Renal cortical epithelial cell (primary cell): ENCODE measurements at regions not wholly inside any gene's neighbourhood (a gene's known extent, or its start where the extent isn't known, plus 50 kb on each side); places are given as distances from the start of the nearest gene placed in this dataset.
"Not testable (repeated sequence)": the region's sequence is repeated elsewhere in the genome, so short reads cannot be mapped to it uniquely, and the experiment has no call there.

Experiments used
- DNase-seq: peaks from one replicate; pipeline ENCODE4 v3.0.0-alpha.2; 2011; ENCODE audit warnings: low read depth

DNA sequence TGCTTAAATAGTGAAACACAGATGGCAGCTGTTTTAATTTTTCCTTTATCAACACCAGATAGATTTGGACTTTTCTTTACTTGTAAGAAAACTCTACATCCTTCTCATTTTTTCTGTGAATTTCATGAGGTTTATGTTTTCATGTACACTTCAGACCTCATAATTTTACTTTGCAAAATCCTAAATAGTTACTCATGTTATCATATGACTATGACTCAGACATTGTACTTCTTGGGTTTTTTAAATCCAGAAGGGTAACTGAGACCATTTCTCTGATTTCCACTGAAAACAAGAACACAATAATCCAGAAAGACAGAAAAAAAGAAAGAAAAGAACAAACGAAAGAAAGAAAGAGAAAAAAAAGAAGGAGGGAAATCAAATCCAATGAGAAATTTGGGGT lies 1021.6 kb downstream of the NCAM2 start:
- no peak for DNase-seq

DNA sequence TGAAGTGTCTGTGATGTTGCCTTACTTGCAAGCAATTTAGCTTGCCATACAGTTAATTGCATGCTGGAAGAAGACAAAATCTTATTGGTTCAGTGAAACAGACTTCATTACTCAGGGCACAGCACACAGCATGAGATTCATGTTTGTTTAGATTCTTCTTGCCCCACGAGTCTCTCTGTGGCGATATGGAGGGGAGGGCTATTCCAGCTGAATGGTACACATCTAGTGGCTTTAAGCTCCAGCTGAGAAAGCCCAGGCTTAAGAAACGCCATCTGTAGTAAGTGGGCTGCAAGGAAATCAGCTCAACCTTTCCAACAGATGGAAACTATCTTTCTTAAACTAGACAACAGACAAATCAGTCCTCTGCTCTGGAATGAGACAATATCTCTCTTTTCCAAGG lies 1022.0 kb downstream of the NCAM2 start:
- no peak for DNase-seq

DNA sequence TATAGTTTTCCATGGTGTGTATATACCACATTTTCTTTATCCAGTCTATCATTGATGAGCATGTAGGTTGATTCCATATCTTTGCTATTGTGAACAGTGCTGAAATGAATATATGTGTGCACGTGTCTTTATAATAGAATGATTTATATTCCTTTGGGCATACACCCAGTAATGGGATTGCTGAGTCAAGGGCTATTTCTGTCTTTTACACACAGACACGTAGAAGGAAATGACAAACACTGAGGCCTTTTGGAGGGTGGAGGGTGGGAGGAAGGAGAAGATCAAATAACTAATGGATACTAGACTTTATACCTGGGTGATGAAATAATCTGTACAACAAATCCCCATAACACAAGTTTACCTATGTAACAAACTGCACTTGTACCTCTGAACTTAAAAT lies 1025.7 kb downstream of the NCAM2 start:
- DNase-seq = not testable (repeated sequence)

DNA sequence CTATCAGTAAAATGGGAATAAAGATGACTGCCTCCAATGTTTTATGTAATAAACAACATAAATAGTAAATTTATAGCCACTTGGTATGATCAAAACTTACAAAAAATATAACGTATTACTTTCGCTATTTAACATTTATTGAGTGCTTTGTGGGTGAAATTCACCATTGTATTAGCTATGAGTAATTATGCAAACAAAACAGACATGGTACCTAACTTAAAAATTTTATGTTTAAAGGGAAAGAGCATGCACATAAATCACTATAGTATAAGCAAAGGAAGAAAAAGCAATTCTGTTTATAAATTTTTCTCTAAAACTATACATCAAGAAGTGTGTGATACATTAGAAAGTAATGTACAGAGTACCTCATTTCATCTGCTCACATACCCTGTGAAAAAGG lies 1046.2 kb downstream of the NCAM2 start:
- no peak for DNase-seq

DNA sequence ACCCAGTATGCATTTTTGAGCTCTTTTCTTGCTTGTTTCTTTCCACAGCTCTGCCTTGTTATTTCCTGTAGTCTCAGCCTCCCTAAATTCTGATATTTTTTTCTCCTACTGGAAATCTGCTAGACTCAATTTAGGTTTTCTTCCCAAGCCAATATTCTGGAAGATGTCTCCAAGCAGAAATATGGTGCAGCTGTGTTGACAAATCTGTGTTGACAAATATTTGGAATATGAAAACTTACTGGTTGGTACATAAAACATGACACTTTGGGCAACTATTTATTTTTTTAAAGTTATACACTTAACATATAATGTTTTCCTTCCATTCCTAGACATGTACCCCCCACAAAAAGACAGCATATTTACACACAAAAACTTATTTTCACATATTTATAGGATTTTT lies 1048.4 kb downstream of the NCAM2 start:
- DNase-seq = no peak

DNA sequence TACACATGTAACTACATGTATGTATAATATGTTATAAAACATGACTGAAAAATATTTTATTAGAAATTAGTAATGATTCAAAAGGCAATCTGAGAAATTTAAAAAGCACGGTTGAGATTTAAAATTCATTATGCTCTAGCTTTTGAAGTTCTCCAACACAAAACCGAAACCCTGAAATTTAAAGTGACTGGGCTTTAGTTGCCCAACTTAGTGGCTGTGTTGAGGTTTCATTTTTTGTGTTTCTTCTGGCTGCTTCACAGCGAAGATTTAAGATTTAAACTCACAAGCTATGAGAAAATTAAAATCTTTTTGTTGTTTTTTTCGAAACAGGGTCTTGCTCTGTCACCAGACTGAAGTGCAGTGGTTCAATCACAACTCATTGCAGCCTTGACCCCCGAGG lies 1058.7 kb downstream of the NCAM2 start:
- no peak for DNase-seq

DNA sequence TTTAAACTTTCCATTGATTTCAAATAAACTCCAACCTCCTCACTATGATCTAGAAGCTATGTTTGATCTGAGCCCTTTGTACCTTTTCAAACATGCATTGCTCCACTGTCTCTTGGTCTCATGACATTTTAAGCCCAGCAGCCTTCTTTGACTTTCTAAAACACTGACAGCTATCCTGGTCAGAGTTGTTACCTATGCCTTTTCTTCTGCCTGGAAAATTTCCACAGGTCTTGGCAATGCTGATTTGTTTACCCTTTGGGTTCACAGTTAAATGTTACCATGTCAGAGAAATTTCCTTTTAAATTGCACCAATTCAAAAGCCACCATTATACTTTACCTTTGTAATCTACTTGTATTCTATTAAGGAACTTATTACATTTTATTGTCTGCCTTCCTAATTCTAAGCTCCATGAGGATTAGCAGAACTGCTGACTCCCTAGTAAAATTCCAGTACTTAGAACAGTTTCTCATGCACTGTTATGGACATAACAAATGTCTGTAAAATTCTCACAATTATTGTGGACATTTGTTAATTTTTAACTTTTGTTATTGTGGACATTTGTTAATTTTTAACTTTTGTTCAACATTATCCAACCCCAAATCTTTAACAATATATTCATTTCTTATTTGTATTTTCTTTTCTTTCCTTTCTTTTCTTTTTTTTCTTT lies 1064.4 kb downstream of the NCAM2 start:
- DNase-seq = no peak

DNA sequence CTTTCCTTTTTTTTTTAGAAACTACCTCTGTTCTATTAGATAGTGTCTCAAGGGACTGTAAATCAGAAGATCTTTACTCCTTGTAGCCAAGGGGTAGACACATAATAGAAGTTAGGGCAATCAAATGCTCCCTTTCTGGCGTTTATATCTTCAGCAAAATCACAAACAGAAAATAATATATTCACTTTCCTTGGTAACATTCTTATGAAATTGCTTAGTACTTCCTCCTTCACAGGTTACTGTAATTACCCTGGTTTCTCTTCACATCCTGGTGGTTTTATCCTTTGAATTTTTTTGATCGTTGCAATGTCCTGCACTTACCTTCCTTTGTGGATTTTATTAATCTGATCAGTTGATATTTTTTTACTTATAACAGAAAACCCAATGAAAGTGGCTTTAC lies 1064.9 kb downstream of the NCAM2 start:
- no peak for DNase-seq

DNA sequence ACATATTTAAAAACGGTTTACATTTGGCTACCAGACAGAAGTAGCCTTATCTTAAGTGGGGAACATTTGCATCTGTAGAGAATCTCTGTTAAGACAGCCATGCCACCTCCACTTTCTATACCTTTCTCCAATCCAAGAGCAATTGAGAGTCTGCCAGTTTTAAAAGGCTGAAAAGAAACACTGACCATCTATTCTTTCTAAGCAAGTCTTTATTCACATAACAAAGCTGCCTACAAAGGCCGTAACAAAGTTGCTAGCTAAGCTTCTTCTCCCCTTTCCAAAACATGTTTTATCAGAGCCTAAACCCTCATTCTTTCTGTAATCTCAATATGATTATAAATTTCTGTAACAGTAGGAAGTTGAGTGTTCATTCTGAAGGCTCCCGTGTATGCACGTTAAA lies 1078.3 kb downstream of the NCAM2 start:
- no peak for DNase-seq

DNA sequence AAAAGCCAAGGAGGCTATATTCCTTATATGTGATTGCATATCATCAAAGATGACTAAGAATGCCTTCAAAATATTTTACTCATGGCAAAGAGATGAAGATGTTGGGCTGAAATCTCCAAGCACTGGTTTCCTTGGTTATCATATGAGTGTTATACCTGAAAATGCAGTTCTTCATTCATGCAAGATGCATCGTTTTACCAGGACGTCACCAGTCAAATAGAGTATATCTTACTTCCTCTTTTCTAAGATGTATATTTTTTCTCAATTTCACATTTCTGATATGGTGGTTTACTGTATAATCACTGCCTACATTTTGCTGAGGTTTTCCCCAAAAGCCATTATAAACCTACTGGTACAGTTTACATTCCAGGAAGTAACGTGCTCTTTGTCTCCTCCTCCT lies 1085.7 kb downstream of the NCAM2 start:
- DNase-seq = no peak

DNA sequence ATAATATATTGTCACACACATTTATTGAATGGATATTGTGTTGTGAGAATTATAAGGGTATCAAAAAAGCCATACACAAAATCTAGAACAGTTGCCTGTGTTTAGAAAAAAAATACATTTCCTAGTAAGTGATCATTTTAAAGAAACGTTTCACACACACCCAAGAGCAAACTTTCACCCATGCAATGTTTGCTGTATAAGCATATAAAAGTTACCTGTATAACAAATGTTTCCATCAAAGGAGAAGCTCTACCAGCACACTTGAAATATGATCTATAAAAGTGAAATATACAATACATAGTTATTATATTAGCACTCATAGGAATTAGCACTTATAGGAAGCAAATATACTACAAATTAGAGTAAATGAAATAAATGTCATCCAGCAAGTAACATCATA lies 1098.1 kb downstream of the NCAM2 start:
- no peak for DNase-seq

DNA sequence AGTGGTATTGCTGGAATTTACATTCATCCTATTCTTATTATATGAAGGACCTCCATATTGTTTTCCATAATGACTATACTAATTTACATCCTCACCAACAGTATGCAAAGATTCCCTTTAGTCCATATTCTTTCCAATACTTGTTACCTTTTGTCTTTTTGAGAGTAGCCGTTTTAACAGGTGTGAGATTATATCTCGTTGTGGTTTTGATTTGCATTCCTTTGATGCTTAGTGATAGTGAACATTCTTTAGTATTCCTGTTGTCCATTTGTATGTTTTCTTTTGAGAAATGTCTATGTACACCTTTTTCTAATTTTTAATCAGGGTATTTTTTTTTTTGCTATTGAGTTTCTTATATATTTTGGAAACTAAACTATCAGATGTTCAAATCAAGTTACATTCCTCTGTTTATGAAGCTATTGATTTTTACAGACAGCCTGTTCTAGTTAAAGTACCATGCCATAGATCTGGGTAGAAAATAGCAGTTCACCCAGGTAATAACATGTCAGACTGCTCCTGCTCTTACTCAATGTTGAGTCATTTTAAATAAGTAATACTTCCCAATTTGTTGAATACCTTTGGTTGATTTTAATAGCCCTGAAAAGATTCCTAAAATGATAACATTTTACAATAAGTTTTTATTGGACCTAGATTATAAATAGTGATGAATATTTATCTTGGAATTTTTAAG lies 1108.7 kb downstream of the NCAM2 start:
- no peak for DNase-seq

DNA sequence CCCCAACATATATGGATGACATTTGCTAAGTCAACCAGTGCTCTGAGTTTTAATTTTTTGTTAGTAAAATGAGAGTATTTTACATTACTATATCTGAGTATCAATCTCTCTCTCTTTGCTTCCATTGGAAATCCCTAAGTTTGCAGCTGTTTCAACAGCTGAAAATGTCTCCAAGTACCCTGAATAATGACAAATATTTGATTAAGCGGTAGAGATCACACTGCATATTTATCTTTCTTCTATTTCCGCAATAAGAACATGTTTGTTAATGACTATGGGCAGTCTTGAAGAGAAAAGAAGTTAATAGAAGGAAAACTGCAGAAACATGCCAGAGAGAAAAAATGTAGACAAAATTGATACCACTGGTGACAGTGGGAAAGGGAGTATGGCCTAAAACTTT lies 1117.5 kb downstream of the NCAM2 start:
- DNase-seq = no peak

DNA sequence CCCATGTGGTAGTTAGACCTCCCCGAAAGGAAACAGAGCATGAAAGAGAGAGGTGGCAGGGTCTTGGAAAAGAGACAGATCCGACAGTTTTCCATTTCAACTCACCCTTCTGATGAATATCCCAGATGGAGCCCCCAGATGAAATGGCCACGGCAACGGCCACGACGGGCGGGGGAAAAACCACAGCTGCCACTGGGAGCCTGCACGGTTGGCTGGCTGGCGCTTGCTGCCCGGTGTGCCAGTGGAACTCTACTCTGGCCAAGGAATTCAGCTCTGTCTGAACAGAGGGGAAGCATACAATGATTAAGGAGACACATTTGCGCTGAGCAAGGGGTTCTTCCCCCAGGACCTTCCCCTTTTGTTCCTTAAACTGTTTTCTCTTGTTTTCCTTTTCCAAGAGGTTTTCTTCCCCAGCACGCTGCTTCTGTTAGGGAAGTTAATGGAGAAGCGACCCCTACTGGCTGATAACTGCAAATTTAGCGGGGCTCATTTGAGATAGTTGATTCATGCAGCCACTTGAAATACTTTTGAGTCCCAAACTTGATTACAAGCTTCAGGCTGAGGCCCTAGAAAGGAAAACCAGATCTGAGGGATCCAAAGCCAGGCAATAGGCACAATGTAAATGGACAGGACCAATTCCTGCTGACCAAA lies 1122.5 kb downstream of the NCAM2 start:
- no peak for DNase-seq

DNA sequence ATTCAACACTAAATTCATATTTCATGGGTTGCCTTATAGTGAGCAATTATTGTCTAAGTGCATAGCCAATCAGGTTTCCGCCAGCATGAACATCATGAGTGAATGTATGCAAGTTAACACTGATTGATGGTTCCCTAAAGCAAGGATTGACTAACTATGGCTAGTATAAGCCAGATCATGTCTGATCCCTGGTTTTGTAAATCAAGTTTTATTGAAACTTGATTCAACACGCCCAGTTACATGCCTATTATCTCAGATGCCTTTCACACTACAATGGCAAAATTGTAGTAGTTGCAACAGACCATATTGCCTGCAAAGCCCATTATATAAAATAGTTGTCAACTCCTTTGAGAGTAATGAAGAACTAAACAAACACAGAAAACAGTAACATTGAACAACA lies 1127.4 kb downstream of the NCAM2 start:
- no peak for DNase-seq

DNA sequence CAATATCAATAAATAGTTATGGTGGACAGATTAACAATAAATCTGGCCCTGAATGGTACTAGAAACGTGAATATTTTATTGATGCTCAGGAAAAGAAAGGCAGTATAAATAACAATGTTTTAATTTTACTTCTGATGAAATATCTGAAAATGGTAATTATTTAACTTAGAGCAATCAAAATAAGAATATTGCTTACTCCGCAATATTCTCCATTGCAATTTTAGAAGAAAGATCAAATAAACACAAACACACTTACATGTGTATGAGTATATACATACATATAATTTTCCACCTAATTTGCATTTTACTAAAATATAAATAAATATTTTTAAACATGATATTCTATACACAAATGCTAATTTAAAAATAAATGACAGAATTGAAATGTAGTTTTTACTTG lies 1130.5 kb downstream of the NCAM2 start:
- no peak for DNase-seq

DNA sequence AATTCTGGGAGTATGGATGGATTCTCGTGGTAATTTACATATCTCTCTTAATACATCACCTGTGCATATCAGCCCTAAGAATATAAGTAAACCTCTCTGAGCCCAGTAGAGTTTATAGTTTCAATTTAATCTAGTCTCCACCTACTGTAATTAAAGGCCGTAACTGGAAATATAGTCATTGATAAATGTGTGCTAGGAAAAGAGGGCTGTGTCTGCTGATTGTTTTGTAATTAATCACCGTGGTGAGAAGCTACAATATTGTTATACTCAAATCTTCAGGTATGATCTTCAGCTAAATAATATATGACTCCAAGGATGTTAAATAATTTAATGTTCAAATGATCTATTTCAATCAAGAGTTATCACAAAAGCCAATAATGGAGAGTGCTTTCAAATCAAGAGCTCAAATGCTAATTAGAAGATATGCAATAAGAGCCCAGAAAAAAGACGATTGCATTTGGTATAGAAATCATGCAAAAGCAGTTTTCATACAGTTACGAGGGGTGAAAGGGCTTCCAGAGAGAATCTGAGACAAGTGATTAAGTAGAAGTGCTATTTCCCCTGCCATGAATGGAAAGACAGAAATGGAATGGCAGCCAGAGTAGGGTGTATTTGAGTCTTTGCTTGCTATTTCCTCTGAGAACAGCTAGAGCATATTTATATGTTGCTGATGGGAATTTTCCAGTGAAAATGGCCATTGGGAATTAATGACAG lies 1134.3 kb downstream of the NCAM2 start:
- DNase-seq = no peak

DNA sequence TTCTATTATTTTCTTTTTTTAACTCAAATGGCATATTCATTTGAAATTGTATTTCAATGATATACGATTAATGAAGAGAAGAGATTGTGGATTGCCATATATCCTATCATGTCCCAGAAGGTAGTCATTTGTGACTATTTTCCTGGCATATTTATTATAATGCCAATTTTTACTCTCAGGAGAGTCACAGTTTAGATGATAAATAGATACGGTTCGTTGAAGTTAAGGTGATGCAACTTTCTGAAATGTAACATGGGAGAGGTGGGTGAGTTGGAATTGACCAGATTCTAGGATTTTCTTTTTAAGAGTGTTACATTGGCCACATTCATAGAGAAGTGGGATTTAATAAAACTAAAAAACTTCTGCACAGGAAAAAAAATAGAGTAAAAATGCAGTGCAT lies 1138.5 kb downstream of the NCAM2 start:
- no peak for DNase-seq

DNA sequence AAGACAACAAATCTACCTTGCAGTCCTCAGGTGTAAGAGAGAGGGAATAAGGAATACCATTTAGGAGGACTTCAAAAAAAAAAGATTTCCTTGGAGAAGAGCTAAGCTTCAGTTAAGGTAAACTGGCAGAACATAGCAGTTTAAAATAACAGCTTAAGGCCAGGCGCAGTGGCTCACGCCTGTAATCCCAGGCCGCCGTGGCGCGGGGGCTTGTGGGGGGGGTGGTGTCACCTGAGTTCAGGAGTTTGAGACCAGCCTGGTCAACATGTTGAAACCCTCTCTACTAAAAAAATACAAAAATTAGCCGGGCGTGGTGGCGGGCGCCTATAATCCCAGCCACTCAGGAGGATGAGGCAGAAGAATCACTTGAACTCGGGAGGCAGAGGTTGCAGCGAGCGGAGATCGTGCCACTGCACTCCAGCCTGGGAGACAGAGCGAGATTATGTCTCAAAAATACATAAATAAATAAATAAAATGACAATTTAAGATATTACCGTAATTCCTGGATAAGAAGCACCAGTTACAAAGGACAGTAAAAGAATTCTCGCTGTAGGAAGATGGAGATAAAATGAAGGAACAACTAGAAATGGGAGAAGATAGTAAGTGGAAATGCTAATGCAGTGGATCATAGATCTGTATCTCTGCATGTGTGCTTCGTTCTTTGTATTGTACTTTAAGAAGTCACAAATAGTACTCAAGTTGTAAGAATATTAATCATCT lies 1140.2 kb downstream of the NCAM2 start:
- no peak for DNase-seq

DNA sequence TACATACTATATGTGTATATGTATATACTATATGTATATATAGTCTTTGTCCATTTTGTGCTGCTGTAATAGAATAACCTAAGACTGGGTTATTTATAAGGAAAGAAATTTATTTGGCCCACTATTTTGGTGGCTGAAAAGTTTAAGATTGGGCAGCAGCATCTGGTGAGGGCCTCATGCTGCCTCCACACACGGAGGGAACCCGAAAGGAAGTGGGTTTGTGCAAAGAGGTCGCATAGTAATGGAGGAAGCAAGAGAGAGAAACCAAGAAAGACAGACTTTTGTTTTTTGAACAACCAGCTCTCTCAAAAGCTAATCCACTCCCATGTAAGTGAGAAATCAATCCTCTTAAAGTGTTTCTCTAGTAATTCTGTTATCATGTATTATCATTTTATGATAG lies 1147.3 kb downstream of the NCAM2 start:
- no peak for DNase-seq

DNA sequence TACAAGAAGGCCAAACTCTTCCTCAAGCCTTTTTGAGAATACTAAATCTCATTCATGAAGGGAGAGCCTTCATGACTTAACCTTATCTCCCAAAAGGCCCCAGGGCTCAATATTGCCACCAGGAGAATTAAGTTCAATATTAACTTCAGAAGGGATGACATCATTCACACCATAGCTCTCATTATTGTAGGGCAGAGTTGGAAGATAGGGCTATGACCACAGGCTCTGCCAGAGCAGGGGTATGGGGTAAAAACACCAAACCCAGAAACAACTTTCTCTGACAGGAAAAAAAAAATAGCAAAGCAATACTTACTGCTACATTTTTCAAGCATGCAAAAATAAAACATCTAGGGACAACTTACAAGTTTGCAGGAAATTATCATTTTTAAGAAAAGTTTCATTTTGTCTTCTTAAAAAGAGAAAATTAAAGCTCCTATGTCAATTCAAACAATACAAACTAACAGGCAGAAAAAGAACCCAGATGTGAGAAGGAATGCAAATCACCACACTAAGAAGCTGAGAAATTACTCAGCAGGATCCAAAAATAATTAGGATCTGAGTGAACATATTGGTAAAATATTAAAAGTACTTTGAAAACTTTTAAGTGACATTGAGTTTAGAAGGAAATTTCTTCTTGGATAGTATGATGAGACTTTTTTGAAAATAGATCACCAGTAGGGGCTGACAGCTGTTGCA lies 1156.5 kb downstream of the NCAM2 start:
- no peak for DNase-seq

DNA sequence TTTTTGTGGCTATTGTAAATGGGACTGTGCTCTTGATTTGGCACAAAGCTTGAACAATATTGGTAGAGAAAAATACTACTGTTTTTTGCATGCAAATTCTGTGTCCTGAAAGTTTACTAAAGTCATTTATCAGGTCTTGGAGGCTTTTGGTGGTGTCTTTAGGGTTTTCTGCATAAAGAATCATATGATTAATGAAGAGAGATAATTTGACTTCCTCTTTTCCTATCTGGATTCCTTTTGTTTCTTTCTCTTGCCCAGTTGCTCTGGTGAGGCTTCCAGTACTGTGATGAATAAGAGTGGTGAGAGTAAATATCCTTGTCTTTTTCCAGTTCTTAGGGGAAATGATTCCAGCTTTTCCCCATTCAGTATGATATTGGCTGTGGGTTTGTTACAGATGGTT lies 1166.7 kb downstream of the NCAM2 start:
- no peak for DNase-seq
